ENCODE measurements at regions not wholly inside any gene's neighbourhood (a gene's known extent, or its start where the extent isn't known, plus 50 kb on each side); places are given as distances from the start of the nearest gene placed in this dataset.

DNA sequence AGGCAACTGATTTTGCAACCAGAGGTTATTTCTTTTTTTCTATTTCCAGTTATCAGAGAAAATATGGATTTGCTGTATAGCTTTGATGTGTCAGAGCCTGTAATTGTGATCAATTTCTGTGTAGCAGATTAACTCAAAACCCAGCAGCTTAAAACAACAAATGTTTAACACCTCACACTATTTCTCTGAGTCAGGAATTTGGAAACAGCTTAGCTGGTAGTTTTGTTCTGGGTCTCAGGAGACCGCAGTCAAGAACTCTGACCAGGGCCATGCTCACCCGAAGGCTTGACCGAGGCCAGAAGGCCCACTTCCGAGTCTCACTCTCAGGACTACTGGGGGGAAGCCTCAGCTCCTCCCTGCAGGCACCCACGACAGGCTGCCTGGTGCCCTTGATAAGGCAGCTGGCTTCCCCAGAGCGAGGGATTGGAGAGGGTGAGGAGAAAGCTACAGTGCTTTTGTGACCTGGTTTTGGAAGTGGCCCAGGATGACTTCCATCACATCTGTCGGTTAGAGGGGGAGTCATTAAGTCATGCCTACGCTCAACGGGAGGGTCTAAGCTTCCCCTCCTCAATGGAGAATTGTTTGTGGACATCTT is 105.7 kb upstream of the SHH start:
- H3K4me3 ChIP-seq (ENCODE audit: low read depth, low read length) = no peak overlapping the region
- H3K9me3 ChIP-seq = no peaks in the 10 kb centered on the region
- H3K36me3 ChIP-seq = no peaks in the 10 kb centered on the region
- H3K27me3 ChIP-seq = peaks cover 11% of the 10 kb centered on the region
- no peak for DNase-seq
- H3K4me1 ChIP-seq = no peaks in the 10 kb centered on the region
- TF ChIP-seq, protein P1, sequence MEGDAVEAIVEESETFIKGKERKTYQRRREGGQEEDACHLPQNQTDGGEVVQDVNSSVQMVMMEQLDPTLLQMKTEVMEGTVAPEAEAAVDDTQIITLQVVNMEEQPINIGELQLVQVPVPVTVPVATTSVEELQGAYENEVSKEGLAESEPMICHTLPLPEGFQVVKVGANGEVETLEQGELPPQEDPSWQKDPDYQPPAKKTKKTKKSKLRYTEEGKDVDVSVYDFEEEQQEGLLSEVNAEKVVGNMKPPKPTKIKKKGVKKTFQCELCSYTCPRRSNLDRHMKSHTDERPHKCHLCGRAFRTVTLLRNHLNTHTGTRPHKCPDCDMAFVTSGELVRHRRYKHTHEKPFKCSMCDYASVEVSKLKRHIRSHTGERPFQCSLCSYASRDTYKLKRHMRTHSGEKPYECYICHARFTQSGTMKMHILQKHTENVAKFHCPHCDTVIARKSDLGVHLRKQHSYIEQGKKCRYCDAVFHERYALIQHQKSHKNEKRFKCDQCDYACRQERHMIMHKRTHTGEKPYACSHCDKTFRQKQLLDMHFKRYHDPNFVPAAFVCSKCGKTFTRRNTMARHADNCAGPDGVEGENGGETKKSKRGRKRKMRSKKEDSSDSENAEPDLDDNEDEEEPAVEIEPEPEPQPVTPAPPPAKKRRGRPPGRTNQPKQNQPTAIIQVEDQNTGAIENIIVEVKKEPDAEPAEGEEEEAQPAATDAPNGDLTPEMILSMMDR (IDR thresholded peaks at IDR 0.05; ENCODE audit: low read depth, low read length) = no peak

DNA sequence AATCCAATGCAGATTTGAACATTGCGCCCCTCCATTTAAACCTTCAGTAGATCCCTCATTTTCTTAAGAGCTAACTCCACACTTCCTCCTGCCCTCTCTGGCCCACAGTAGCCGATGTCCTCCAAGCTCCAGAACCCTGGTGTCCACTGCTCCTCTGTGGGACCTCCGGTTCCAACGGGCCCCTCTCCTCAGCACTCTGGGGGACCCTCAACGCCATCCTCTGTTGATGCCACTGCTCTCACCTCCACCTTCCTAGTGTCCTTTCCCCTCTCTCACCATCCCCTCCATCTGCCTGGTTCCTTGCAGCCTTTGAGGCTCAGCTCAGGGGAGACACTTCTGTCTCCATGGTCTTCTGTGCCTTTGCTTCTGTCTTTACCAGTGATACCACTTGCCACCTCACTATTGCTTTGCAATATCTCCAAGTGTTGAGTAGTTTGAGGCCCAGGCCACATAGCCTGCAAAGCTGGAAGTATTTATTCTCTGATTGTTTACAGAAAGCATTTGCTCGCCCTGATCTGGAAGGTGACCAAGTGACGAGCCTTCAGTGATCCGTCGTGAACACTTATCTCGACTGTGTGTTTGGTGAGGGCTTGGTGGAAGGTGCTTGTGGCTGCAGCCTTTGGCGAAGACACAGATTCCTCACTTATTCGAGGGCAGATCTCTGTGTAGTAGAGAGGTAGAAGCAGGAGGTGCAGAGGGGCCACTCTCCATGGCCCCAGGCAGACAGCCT is 104.8 kb upstream of the SHH start:
- H3K36me3 ChIP-seq = no peaks in the 10 kb centered on the region
- peaks cover 5% of the 10 kb centered on the region for H3K27me3 ChIP-seq
- no peak for DNase-seq
- H3K9me3 ChIP-seq = no peaks in the 10 kb centered on the region
- H3K4me1 ChIP-seq = no peaks in the 10 kb centered on the region
- H3K4me3 ChIP-seq (ENCODE audit: low read depth, low read length) = no peak overlapping the region
- TF ChIP-seq, protein P1 (IDR thresholded peaks at IDR 0.05; ENCODE audit: low read depth, low read length) = no peak

DNA sequence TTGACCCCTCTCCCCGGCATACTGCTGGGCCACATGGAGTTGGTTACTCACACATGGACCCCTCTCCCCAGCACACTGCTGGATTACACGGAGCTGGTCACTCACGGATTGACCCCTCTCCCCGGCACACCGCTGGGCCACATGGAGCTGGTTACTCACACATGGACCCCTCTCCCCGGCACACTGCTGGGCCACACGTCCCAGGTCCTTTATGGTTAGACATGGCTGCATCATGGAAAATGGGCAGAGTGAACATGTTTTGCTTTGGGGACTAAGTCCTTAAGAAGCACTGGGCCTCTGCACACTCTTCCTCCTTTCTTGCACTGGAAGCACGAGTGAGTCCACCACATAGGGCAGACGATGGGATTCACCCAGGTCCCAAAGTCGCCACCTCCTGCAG is 102.1 kb upstream of the SHH start:
- TF ChIP-seq, protein P1 (IDR thresholded peaks at IDR 0.05; ENCODE audit: low read depth, low read length) = no peak
- Histone ChIP-seq H3K27me3 (0 out of 2 replicates have a peak, but pooled peaks cover 2% of the 10 kb centered on the region), H3K36me3 (no peaks in the 10 kb centered on the region), H3K4me1 (no peaks in the 10 kb centered on the region), H3K9me3 (no peaks in the 10 kb centered on the region), H3K4me3 (ENCODE audit: low read depth, low read length) (no peak overlapping the region)
- no peak for DNase-seq

DNA sequence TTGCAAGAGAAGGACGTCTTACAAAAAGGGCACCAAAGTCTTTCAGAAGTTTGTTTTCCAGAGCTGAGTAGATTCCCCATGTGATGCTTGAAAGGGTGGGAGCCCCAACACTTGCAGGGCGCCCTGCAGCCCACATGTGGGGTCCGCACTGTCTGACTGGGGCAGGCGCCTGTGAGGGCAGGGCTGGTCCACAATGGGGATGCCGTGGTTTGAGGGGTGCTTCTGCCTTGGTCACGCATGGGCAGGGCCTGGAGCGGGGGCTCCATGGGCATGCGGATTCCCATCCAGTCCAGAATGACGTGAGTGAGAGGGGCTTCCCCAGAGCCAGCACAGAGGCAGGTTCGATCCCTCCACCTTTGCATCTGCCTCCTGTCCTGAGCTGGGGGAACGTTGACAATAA is 101.5 kb upstream of the SHH start:
- no peak for DNase-seq
- no peaks in the 10 kb centered on the region for H3K9me3 ChIP-seq
- no peak overlapping the region for H3K4me3 ChIP-seq (ENCODE audit: low read depth, low read length)
- no peaks in the 10 kb centered on the region for H3K4me1 ChIP-seq
- H3K36me3 ChIP-seq = no peaks in the 10 kb centered on the region
- H3K27me3 ChIP-seq = 0 out of 2 replicates have a peak, but pooled peaks cover 2% of the 10 kb centered on the region
- TF ChIP-seq, protein P1 (IDR thresholded peaks at IDR 0.05; ENCODE audit: low read depth, low read length) = no peak

DNA sequence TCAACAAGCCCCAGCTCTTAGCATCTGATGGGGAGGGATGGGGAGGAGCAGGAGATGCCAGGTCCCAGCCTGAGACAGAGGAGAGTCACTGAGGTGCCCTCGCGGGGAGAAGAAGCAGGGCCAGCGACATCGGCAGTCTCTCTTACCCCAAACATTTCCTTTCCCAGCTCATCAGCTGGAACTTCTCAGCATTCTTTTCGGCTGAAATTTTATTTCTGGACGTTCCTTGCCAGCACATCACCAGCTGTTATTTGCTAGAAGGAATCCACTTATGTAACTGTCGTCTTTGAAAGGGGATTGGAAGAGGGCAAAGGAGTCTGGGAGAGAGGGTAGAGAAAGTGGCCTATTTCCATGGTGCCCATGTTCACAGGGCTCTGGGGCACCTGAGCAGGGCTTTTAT is 101.0 kb upstream of the SHH start:
- TF ChIP-seq, protein P1 (IDR thresholded peaks at IDR 0.05; ENCODE audit: low read depth, low read length) = no peak
- Histone ChIP-seq H3K36me3 (no peaks in the 10 kb centered on the region), H3K4me3 (ENCODE audit: low read depth, low read length) (no peak overlapping the region), H3K9me3 (no peaks in the 10 kb centered on the region), H3K27me3 (0 out of 2 replicates have a peak, but pooled peaks cover 2% of the 10 kb centered on the region), H3K4me1 (no peaks in the 10 kb centered on the region)
- no peak for DNase-seq

DNA sequence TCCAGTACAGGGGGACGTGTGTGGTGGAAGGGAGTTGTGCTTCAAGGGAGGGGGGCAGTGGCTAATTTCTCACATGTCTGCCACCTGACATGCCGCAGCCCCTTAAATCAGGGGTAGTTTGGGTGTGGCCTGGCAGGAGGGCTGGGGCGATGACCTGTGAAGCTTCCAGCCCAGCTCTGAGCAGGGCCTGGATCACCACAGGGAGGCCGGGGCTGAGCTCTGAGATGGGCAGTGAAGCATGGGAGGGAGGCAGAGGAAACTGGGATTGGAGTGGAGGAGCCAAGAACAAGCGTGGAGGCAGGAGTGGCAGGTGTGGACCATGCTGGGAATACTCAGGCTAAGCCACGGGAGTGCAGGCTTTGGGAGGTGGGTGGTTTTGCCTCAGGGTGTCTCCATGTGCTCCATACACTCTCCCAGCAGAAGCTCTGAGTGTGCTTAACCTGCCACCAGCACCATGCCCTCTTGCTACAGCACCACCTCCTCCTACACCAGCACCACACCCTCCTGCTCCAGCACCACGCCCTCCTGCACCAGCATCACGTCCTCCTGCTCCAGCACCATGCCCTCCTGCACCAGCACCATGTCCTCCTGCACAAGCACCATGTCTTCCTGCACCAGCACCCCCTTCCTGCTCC is 99.3 kb upstream of the SHH start:
- H3K36me3 ChIP-seq = no peaks in the 10 kb centered on the region
- H3K4me1 ChIP-seq = no peaks in the 10 kb centered on the region
- TF ChIP-seq, protein P1 (IDR thresholded peaks at IDR 0.05; ENCODE audit: low read depth, low read length) = no peak
- no peaks in the 10 kb centered on the region for H3K9me3 ChIP-seq
- H3K27me3 ChIP-seq = 0 out of 2 replicates have a peak, but pooled peaks cover 2% of the 10 kb centered on the region
- DNase-seq = no peak
- no peak overlapping the region for H3K4me3 ChIP-seq (ENCODE audit: low read depth, low read length)
